Stomach (tissue), 4 donors: ENCODE measurements at regions not wholly inside any gene's neighbourhood (a gene's known extent, or its start where the extent isn't known, plus 50 kb on each side); places are given as distances from the start of the nearest gene placed in this dataset.

Source experiments
- POLR2A ChIP-seq, 4 donors: fragments of 450-650 bp; IDR thresholded peaks; one replicate each; pipeline ENCODE4 v1.6.1; 2016; ENCODE audit warnings: antibody characterized with exemption in 4 of 4, control low read depth in 2 of 4, mild to moderate bottlenecking in 1 of 4, moderate library complexity in 1 of 4
- TF ChIP-seq, protein P1 (sequence below), 7 experiments: fragments of 450-650 bp in 4 of 7; fragments of 200-600 bp in 3 of 7; sonication (generic) in 3 of 7; IDR thresholded peaks; one replicate each; pipeline ENCODE4 v1.5.1; 2016 to 2019; ENCODE audit warnings: antibody characterized with exemption in 7 of 7, control low read depth in 2 of 7, mild to moderate bottlenecking in 1 of 7

DNA sequence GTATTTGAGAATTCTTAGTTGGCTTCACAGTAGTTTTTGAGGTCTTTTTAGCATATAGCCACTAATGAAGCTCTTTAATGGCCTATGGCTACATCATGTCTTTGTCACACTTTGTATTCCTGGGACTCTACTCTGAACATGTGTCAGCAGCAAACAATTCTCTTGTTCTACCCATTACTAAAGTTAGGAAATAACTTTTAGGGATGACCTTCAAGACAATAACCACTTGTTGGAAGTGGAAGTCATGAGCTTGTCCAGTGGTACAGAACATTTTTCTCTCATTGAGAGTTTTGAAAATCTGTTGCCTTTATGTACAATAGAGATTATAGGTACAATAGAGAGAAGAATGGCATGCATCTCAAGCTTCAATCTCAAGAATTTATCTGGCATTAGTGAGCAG is 571.6 kb upstream of the JAG1 start:
- TF ChIP-seq, protein P1, sequence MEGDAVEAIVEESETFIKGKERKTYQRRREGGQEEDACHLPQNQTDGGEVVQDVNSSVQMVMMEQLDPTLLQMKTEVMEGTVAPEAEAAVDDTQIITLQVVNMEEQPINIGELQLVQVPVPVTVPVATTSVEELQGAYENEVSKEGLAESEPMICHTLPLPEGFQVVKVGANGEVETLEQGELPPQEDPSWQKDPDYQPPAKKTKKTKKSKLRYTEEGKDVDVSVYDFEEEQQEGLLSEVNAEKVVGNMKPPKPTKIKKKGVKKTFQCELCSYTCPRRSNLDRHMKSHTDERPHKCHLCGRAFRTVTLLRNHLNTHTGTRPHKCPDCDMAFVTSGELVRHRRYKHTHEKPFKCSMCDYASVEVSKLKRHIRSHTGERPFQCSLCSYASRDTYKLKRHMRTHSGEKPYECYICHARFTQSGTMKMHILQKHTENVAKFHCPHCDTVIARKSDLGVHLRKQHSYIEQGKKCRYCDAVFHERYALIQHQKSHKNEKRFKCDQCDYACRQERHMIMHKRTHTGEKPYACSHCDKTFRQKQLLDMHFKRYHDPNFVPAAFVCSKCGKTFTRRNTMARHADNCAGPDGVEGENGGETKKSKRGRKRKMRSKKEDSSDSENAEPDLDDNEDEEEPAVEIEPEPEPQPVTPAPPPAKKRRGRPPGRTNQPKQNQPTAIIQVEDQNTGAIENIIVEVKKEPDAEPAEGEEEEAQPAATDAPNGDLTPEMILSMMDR (IDR thresholded peaks at IDR 0.05) = no peak
- TF ChIP-seq POLR2A (IDR thresholded peaks at IDR 0.05) = no peak
